HG03378 (cell line): ENCODE measurements at regions not wholly inside any gene's neighbourhood (a gene's known extent, or its start where the extent isn't known, plus 50 kb on each side); places are given as distances from the start of the nearest gene placed in this dataset.
"Not testable (repeated sequence)": the region's sequence is repeated elsewhere in the genome, so short reads cannot be mapped to it uniquely, and the experiment has no call there.

Experiments used
- ATAC-seq: cut with Tn5 transposase; IDR thresholded peaks from one replicate; pipeline ENCODE4 v1.9.1; 2021; ENCODE audit warnings: mild to moderate bottlenecking, moderate library complexity; ENCODE audit not compliant: unreplicated experiment

DNA sequence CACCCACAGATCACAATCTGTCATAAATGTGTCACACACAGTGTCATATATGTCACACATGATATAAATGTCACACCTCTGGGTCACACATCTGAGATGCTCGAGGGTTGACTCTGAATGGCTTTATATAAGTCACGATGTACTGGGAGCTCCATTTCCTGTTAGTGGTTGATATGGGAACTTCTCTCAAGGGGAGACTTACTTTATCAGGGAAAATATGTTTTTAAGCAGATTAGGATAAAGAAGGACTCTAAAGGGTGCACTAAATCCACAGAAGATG, 83.9 kb upstream of the MEF2A start:
- no peak for ATAC-seq

GRCh38 chr15:99482993-99483392, 82.8 kb upstream of the MEF2A start:
- no peak for ATAC-seq

DNA sequence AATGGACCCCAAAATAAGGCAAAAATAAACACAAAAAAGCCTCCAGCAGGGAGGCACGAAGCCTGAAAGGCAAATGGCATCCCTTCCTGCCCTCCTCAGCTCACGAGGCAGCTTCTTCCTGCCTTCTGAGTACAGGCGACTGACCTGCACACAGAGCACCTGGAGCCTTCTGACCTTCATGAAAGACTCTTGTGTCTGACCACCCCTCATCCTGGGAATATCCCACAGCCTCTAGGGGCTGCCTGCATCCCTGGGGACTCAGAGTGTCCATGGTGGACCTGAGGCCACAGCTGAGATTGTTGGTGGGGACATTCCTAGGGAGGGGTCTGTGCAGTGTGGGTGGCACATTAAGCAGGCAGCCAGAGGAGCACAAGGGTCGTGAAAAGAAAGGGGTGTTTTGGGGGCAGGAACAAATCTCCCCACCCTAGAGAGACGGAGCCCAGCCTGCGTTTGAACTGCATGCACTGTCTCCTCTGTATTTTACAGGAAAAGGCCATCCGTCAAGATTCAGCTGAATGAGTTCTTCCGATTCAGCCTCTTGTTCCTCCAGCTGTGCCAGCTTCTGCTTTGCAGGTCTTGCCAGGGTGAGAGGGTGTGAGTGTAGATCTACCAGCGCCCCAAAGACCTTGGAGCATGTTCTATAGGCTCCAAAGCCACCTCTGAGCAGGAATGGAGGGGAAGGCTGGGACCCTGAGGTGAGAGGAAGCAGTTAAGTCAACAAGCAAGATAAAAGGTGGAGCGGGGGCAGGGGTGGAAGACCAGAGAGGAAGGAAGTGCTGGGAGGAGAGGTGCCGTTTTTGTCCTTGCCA, 80.4 kb upstream of the MEF2A start:
- ATAC-seq: no peak

- ATAC-seq: no peak
Observed at GRCh38 chr15:99485992-99486370, 79.8 kb upstream of the MEF2A start.

DNA sequence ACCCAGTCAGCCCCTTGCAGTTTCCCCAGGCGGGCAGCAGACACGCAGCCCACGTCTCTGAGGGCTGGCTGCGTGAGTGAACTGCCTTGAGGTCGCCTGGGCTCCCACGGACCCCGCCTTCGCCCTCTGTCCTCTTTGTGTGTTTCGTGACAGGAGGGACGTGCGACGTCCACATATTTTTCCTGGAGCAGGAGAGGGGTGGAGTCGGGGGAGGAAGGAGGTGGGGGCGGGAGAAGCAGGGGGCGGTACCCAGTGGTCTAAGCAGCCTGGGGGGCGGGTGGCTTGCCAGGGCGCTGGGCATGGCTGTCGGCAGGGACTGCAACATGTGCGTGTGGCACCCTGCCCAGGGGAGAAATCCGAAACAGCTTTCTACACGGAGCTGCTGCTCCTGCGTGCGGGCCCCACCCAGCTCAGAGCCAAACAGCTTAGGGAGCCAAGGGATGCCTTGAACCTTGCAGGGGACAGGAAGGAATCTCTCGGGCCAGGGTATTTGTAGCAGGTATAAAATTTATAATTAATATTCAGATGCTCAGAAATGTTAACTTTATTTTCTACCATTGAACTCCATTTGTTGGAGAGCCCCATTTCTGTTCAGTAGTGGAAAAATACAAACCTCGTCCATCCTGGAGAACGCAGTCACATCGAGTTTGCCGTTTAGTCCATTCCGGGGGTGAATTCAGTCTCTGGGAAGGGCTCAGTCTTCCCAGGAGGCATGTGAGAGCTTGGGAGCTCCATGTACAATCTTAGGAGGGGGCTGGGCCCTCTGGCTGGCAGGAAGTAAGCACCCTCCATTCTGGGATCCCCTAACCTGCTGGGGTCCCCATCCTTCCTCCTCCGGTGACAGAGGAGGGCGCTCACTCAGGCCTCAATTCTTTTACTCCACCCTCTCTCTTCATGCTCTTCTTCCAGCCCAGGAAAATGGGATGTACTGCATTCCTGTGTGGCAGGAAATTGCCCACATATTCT, 79.1 kb upstream of the MEF2A start:
- no peak for ATAC-seq

GRCh38 chr15:99487337-99487730, 78.5 kb upstream of the MEF2A start:
- no peak for ATAC-seq

DNA sequence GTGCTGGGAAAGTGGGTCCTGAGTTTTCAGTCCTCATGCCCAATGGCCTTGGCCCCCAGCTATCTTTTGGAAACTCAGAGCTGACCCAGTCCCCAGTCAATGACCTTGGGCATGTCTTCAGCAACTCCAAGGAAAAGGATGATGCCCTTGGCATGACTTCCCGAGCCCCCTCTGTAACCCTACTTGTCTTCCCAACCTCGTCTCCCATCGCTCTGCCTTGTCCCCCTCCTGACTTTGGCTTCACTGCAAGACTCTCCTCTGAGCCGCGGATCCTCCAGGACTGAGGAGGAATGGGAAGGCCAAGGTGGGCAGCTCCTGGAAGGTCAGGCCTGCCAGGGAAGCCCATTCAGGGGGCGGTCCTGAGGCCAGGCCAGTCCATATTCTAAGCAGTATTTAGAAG, 73.5 kb upstream of the MEF2A start:
- no peak for ATAC-seq

GRCh38 chr15:99492716-99493115, 73.1 kb upstream of the MEF2A start:
- ATAC-seq: no peak

- no peak for ATAC-seq
Observed at GRCh38 chr15:99493461-99493860, 72.3 kb upstream of the MEF2A start.

- ATAC-seq: not testable (repeated sequence)
Observed at GRCh38 chr15:99494536-99495233, 71.1 kb upstream of the MEF2A start.

GRCh38 chr15:99495430-99496301, 70.1 kb upstream of the MEF2A start:
- no peak for ATAC-seq

- no peak for ATAC-seq
Observed at GRCh38 chr15:99496302-99496629, 69.5 kb upstream of the MEF2A start.

- peak; percentile 58 for ATAC-seq
Observed at GRCh38 chr15:99502182-99502581, 63.6 kb upstream of the MEF2A start.

GRCh38 chr15:99502661-99503060, 63.1 kb upstream of the MEF2A start:
- no peak for ATAC-seq

DNA sequence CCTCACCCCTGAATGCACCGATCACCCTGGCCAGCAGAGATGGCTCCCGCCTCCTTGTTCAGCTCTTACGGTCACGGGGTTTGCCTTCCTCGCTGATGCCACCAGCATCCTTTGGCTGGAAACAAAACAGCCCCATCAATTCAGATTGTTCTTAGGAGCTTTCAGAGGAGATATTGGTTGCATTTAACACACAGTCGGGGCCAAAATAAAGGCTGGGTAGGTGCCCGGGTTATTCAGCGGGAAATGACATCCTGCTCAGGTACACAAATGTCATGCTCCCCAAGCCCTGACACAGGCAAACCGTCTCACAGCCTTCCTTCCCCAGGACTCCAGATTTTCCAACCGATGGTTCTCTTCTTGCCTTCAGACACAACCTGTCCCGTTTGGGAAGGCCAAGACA, 62.4 kb upstream of the MEF2A start:
- ATAC-seq: no peak

GRCh38 chr15:99504071-99504822, 61.5 kb upstream of the MEF2A start:
- ATAC-seq: peak; percentile 17

DNA sequence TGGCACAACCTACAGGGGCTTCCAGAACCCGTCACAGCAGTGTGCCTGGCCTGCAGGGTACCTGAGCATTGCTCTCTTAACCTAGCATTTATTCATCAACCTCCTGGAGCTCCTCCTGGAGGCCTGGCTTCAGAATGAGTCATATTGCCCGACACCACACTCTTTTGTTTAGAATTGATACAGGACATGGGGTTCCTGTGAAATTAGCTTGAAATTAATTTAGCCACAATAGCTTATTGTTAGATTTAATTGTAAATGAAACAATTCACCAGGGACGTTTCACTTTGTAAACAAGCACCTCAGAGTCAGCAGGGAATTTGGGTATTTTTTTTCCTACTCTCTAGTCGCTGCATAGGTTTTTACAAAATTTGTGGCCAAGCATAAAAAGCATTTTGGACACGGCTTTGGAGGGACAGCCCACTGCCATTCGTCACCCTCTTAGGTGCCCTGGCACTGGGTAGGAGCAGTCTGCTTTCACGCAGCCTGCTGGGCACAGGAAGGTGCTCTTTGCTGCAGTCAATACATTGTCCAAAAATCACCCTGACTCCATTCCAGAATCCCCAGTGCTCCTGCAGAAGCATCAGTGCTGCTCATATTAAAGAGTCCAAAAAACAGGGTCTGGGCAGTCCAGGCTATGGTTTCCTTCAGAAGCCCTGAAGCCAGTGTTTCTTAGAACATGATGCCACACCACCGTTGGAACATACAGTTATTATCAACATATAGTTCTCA, 60.8 kb upstream of the MEF2A start:
- peak; percentile 42 for ATAC-seq

DNA sequence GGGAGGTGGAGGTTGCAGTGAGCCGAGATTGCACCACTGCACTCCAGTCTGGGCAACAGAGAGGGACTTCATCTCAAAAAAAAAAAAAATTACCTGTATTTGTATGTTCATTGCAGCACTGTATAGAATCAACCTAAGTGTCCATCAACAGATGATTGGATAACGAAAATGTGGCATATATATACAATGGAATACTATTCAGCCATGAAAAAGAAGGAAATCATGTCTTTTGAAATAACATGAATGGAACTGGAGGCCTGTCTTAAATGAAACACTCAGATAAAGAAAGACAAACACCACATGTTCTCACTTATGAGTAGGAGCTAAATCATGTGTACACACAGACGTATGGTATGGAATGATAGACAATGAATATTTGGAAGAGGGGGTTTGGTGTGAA, 59.4 kb upstream of the MEF2A start:
- ATAC-seq: no peak

GRCh38 chr15:99507016-99507503, 58.7 kb upstream of the MEF2A start:
- no peak for ATAC-seq
